Thyroid gland (tissue), 4 donors: ENCODE measurements at regions not wholly inside any gene's neighbourhood (a gene's known extent, or its start where the extent isn't known, plus 50 kb on each side); places are given as distances from the start of the nearest gene placed in this dataset.
A peak's percentile ranks its signal among the peaks of the same experiment; 100 is the strongest.

Experiments used
- POLR2A ChIP-seq, 2 donors: fragments of 450-650 bp; IDR thresholded peaks; one replicate each; pipeline ENCODE4 v1.6.1; 2017; ENCODE audit warnings: antibody characterized with exemption in 2 of 2, mild to moderate bottlenecking in 2 of 2, moderate library complexity in 1 of 2
- TF ChIP-seq, protein P1 (sequence below), 6 experiments: fragments of 200-600 bp in 3 of 6; fragments of 450-650 bp in 3 of 6; sonication (generic) in 3 of 6; IDR thresholded peaks; one replicate each; pipeline ENCODE4 v1.5.1; 2016 to 2019; ENCODE audit warnings: antibody characterized with exemption in 6 of 6, mild to moderate bottlenecking in 2 of 6, inconsistent platforms in 1 of 6, moderate library complexity in 1 of 6

DNA sequence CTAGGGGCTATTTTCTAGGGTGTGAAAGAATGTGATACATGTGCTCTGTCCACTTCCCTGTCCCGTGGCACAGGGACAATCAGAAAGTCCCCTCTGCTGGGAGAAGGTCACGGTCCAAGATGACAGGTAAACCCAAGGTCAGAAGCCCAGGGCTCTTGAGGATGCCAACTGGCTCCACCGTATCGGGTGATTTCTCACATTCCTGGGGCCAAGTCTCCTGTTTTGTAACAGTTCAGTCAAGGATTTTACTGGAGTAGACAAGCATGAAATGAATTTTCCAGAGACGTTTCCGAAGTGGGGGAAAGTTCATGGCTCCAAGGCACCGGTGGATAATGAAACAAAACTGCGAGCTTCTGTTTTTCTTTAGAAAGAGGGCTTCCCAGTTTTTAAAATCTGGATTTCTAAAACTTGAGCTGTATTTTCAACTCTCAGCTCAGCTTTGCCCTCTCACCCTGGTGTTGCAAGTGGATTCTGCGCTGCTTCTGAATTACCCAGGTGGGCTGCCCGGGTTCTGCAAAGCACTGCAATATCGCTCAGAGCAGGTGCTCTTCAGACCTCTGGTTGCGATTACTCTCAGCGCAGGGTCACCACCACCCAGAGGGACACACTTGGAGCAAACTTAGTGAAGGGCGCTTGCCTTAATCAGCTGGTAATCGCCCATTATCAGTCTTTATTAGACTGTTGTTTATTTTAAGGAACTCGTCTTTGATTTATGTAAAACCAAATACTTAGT, 64.4 kb upstream of the TMEM170B start:
- TF ChIP-seq, protein P1, sequence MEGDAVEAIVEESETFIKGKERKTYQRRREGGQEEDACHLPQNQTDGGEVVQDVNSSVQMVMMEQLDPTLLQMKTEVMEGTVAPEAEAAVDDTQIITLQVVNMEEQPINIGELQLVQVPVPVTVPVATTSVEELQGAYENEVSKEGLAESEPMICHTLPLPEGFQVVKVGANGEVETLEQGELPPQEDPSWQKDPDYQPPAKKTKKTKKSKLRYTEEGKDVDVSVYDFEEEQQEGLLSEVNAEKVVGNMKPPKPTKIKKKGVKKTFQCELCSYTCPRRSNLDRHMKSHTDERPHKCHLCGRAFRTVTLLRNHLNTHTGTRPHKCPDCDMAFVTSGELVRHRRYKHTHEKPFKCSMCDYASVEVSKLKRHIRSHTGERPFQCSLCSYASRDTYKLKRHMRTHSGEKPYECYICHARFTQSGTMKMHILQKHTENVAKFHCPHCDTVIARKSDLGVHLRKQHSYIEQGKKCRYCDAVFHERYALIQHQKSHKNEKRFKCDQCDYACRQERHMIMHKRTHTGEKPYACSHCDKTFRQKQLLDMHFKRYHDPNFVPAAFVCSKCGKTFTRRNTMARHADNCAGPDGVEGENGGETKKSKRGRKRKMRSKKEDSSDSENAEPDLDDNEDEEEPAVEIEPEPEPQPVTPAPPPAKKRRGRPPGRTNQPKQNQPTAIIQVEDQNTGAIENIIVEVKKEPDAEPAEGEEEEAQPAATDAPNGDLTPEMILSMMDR (IDR thresholded peaks at IDR 0.05) = no peak
- peak in 1 of 2 donors; percentile 34 for TF ChIP-seq POLR2A (IDR thresholded peaks at IDR 0.05)
